Retinal pigment epithelial cell (primary cell): ENCODE measurements at regions not wholly inside any gene's neighbourhood (a gene's known extent, or its start where the extent isn't known, plus 50 kb on each side); places are given as distances from the start of the nearest gene placed in this dataset.

Experiments
- DNase-seq: peaks from one replicate; pipeline ENCODE4 v3.0.0-alpha.2; 2010; ENCODE audit warnings: low read depth
- H3K4me3 ChIP-seq: 2 replicates; pipeline ENCODE4 v1.5.1; 2011; ENCODE audit warnings: mild to moderate bottlenecking, low read length, control low read depth, moderate library complexity
- CTCF ChIP-seq: conservative IDR thresholded peaks from 2 replicates; pipeline ENCODE4 v1.5.1; 2011; ENCODE audit warnings: low read depth, low read length, control low read depth, inconsistent platforms

- H3K4me3 ChIP-seq, result no peak overlapping the region
- DNase-seq, result no peak
Measured at GRCh38 chr1:209427811-209428210, 155.7 kb upstream of the CAMK1G start.

DNA sequence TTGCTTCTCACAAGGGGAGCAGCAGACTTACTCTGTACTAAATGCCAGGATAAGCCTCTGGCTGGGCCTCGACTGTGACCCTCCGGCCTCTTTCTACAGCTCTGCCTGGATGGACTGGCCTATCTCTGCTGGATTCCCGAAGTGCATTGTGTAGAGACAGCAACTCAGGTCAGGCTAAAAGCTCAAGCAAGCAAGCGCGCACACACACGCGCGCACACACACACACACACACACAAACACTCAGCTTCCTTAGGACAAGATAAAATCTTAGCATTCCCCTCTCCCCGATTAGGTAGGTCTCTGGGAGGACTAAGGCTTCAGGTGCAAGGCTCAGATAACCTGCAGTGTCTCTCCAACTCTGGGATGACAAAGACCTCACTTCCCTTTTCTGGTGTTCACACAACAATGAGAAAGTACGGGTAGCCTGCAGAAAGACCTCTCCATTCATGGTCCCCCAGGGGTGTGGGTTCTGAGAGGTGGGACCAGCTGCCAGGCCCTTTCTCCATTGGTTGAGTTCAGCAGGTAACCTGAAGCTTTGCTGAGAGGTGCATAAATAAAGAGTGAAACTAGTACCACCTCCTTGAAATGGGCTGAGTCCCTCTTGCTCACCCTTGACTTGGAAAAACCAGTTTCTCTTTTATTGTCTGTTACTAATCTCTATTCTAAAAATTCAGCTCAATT, 155.1 kb upstream of the CAMK1G start:
- no peak for DNase-seq
- no peak for TF ChIP-seq CTCF
- H3K4me3 ChIP-seq, result no peak overlapping the region

More at GRCh38 chr1:209427811-209428210, 155.7 kb upstream of the CAMK1G start:
- TF ChIP-seq CTCF, result no peak

DNA sequence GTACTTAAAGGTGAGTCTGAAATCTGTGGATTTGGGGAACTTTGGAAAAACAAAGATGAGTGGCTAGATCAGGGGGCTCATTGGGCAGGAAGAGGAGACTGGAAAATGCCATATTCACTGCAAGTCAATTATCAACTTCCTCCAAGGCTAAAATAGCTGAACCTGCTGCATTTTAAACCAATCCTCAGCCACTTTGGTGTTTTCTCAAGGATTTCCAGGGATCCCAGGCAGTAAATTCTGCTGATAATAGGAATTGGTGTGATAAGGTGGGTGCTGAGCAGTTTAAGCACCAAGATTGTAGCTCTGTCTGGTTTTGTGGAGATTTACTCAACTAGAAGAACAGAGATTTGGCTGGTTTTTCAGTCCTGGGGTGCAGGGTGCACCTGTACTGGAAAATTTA, 153.9 kb upstream of the CAMK1G start:
- DNase-seq, result no peak
- TF ChIP-seq CTCF, result no peak
- H3K4me3 ChIP-seq, result no peak overlapping the region

DNA sequence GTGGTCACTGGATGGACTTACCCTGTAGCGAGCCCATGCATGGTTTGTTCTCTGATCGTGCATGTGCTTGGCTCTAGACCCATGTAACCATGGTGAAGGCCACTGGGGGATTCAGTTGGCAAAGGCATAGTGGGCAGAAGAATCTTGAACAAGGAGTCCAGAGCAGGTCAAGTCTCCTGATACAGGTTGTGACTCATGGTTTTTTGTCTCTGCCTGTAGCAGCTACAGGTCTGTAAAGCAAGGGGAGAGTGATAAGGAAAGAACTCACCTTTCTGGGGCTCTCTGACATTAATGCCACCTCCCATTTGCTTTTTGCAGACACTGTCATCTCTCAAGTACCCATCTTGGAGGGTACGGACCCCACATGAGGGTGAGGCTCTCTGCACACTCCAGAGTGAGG, 153.4 kb upstream of the CAMK1G start:
- H3K4me3 ChIP-seq, result no peak overlapping the region
- DNase-seq, result no peak
- TF ChIP-seq CTCF, result no peak

DNA sequence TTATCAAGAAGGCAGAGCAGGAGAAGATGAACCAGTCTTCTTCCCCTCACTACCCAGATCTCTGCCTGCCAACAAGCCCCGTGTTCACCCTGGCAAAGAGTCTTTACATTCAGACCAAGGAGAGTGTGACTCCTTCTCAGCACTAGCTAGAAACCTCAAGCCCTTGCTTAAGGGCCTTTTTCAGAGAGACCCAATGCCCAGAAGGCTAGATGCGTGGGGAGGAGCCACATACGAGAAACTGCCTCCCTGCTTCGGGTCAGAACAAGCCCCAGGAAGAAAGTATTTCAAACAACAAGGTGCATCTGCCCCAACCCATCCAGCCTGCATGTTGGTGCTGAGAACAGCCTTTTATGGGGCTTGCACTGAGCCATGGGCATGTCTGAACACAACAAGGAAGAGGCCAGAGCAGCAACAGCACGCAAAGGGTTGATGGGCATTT, 152.7 kb upstream of the CAMK1G start:
- DNase-seq, result no peak
- TF ChIP-seq CTCF, result no peak
- no peak overlapping the region for H3K4me3 ChIP-seq

- no peak for TF ChIP-seq CTCF
- H3K4me3 ChIP-seq, result no peak overlapping the region
- DNase-seq, result no peak
Measured at GRCh38 chr1:209431402-209431801, 152.1 kb upstream of the CAMK1G start.

- no peak overlapping the region for H3K4me3 ChIP-seq
- TF ChIP-seq CTCF, result no peak
- DNase-seq, result no peak
Measured at GRCh38 chr1:209431813-209432442, 151.6 kb upstream of the CAMK1G start.
